PC-3 (cell line): ENCODE measurements at regions not wholly inside any gene's neighbourhood (a gene's known extent, or its start where the extent isn't known, plus 50 kb on each side); places are given as distances from the start of the nearest gene placed in this dataset.

Experiments used
- EZH2phosphoT487 ChIP-seq: fragments of 300-600 bp; sonication (generic); IDR thresholded peaks from 2 replicates; pipeline ENCODE4 v1.6.1; 2018; ENCODE audit warnings: mild to moderate bottlenecking, antibody characterized with exemption, low read length, borderline replicate concordance
- TF ChIP-seq, protein P1 (sequence below): fragments of 300-600 bp; sonication (generic); conservative IDR thresholded peaks from 2 replicates; pipeline ENCODE4 v1.5.1; 2017; ENCODE audit warnings: antibody characterized with exemption, low read depth, mild to moderate bottlenecking, low read length

- TF ChIP-seq EZH2phosphoT487 = no peak
- TF ChIP-seq, protein P1, sequence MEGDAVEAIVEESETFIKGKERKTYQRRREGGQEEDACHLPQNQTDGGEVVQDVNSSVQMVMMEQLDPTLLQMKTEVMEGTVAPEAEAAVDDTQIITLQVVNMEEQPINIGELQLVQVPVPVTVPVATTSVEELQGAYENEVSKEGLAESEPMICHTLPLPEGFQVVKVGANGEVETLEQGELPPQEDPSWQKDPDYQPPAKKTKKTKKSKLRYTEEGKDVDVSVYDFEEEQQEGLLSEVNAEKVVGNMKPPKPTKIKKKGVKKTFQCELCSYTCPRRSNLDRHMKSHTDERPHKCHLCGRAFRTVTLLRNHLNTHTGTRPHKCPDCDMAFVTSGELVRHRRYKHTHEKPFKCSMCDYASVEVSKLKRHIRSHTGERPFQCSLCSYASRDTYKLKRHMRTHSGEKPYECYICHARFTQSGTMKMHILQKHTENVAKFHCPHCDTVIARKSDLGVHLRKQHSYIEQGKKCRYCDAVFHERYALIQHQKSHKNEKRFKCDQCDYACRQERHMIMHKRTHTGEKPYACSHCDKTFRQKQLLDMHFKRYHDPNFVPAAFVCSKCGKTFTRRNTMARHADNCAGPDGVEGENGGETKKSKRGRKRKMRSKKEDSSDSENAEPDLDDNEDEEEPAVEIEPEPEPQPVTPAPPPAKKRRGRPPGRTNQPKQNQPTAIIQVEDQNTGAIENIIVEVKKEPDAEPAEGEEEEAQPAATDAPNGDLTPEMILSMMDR = no peak
Measured at GRCh38 chr20:48040051-48040450, 254.8 kb upstream of the SULF2 start.
